ENCODE measurements at regions not wholly inside any gene's neighbourhood (a gene's known extent, or its start where the extent isn't known, plus 50 kb on each side); places are given as distances from the start of the nearest gene placed in this dataset.

DNA sequence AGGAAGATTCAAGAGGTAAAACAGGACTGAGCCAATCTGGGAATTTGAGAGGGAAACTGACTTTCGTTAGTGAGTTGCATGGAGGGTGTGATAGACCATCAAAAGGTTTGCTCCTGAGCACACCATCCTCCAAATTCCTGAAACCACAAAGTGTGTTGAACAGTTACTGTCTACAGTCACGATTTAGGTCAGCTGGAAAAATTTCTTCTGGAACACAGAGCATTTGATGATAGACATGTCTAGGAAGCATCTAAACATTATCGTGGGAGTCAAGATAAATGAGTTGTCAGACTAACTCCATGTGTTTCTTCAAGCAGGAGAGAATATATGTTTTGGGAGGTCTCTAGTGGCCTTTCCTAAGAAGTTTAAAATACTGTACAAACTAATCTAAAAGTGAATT, 449.4 kb upstream of the SLC14A2 start:
- peaks cover 3% of the 10 kb centered on the region; the same call in 1 of the 2 replicates for H3K9me3 ChIP-seq (ENCODE audit: low read length)
- H2AFZ ChIP-seq (ENCODE audit: low read length) = no peak overlapping the region
- no peak for TF ChIP-seq ZNF180 (CRISPR knock-in tag; IDR thresholded peaks at IDR 0.05; ENCODE audit: borderline replicate concordance, low read depth)
- no peak for TF ChIP-seq ZFAT (CRISPR knock-in tag; conservative IDR thresholded peaks at IDR 0.05)
- TF ChIP-seq, protein P1, sequence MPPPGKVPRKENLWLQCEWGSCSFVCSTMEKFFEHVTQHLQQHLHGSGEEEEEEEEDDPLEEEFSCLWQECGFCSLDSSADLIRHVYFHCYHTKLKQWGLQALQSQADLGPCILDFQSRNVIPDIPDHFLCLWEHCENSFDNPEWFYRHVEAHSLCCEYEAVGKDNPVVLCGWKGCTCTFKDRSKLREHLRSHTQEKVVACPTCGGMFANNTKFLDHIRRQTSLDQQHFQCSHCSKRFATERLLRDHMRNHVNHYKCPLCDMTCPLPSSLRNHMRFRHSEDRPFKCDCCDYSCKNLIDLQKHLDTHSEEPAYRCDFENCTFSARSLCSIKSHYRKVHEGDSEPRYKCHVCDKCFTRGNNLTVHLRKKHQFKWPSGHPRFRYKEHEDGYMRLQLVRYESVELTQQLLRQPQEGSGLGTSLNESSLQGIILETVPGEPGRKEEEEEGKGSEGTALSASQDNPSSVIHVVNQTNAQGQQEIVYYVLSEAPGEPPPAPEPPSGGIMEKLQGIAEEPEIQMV (CRISPR knock-in tag; IDR thresholded peaks at IDR 0.05; ENCODE audit: low read depth) = no peak
- TF ChIP-seq KDM4B (CRISPR knock-in tag; IDR thresholded peaks at IDR 0.05) = no peak
- TF ChIP-seq FOXC1 (CRISPR knock-in tag; IDR thresholded peaks at IDR 0.05; ENCODE audit: borderline replicate concordance) = no peak
- TF ChIP-seq, protein P2, sequence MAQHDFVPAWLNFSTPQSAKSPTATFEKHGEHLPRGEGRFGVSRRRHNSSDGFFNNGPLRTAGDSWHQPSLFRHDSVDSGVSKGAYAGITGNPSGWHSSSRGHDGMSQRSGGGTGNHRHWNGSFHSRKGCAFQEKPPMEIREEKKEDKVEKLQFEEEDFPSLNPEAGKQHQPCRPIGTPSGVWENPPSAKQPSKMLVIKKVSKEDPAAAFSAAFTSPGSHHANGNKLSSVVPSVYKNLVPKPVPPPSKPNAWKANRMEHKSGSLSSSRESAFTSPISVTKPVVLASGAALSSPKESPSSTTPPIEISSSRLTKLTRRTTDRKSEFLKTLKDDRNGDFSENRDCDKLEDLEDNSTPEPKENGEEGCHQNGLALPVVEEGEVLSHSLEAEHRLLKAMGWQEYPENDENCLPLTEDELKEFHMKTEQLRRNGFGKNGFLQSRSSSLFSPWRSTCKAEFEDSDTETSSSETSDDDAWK (CRISPR knock-in tag; IDR thresholded peaks at IDR 0.05) = no peak
- TF ChIP-seq, protein P3, sequence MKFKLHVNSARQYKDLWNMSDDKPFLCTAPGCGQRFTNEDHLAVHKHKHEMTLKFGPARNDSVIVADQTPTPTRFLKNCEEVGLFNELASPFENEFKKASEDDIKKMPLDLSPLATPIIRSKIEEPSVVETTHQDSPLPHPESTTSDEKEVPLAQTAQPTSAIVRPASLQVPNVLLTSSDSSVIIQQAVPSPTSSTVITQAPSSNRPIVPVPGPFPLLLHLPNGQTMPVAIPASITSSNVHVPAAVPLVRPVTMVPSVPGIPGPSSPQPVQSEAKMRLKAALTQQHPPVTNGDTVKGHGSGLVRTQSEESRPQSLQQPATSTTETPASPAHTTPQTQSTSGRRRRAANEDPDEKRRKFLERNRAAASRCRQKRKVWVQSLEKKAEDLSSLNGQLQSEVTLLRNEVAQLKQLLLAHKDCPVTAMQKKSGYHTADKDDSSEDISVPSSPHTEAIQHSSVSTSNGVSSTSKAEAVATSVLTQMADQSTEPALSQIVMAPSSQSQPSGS (CRISPR knock-in tag; IDR thresholded peaks at IDR 0.05) = no peak
- TF ChIP-seq ZFY (CRISPR knock-in tag; IDR thresholded peaks at IDR 0.05) = no peak
- TF ChIP-seq, protein P4, sequence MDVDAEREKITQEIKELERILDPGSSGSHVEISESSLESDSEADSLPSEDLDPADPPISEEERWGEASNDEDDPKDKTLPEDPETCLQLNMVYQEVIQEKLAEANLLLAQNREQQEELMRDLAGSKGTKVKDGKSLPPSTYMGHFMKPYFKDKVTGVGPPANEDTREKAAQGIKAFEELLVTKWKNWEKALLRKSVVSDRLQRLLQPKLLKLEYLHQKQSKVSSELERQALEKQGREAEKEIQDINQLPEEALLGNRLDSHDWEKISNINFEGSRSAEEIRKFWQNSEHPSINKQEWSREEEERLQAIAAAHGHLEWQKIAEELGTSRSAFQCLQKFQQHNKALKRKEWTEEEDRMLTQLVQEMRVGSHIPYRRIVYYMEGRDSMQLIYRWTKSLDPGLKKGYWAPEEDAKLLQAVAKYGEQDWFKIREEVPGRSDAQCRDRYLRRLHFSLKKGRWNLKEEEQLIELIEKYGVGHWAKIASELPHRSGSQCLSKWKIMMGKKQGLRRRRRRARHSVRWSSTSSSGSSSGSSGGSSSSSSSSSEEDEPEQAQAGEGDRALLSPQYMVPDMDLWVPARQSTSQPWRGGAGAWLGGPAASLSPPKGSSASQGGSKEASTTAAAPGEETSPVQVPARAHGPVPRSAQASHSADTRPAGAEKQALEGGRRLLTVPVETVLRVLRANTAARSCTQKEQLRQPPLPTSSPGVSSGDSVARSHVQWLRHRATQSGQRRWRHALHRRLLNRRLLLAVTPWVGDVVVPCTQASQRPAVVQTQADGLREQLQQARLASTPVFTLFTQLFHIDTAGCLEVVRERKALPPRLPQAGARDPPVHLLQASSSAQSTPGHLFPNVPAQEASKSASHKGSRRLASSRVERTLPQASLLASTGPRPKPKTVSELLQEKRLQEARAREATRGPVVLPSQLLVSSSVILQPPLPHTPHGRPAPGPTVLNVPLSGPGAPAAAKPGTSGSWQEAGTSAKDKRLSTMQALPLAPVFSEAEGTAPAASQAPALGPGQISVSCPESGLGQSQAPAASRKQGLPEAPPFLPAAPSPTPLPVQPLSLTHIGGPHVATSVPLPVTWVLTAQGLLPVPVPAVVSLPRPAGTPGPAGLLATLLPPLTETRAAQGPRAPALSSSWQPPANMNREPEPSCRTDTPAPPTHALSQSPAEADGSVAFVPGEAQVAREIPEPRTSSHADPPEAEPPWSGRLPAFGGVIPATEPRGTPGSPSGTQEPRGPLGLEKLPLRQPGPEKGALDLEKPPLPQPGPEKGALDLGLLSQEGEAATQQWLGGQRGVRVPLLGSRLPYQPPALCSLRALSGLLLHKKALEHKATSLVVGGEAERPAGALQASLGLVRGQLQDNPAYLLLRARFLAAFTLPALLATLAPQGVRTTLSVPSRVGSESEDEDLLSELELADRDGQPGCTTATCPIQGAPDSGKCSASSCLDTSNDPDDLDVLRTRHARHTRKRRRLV (CRISPR knock-in tag; IDR thresholded peaks at IDR 0.05) = no peak
- no peaks in the 10 kb centered on the region for H3K79me2 ChIP-seq (ENCODE audit: insufficient read depth, low read length)
- no peak overlapping the region for H3K4me3 ChIP-seq (replicated peaks in 1 of 3; ENCODE audit: insufficient read depth in 1 of 3, low read depth in 2 of 3, low read length in 3 of 3)
- H4K20me1 ChIP-seq (ENCODE audit: insufficient read depth, low read length) = no peaks in the 10 kb centered on the region
- no peaks in the 10 kb centered on the region for H3K36me3 ChIP-seq (replicated peaks in 1 of 2; ENCODE audit: control insufficient read depth in 1 of 2, insufficient read depth in 2 of 2, low read length in 2 of 2)
- intact Hi-C loops (cut with micrococcal nuclease; ENCODE audit: unreplicated experiment) (no loop called here), in situ Hi-C loops (cut with HindIII; ENCODE audit: extremely low pct_ligation_motif_present, low pct_unique_long_range_greater_than_20kb) (no loop called here)
- CTCF ChIA-PET (ENCODE audit: low intra/inter-chr PET ratio, low total read pairs) = no interaction called here
- H3K4me2 ChIP-seq (ENCODE audit: low read depth, low read length) = no peak overlapping the region
- H3K9ac ChIP-seq (ENCODE audit: insufficient read depth, low read depth, low read length) = no peak overlapping the region
- 0% methylated on average over 3 of the region's 3 CpGs for WGBS (ENCODE audit: low lambda C conversion rate)
- no peaks in the 10 kb centered on the region for H3K27me3 ChIP-seq (ENCODE audit: control insufficient read depth in 1 of 2, insufficient read depth in 2 of 2, low read length in 2 of 2)
- BruUV-seq (replicated peaks) = no TSS peak
- FAIRE-seq (no peak), ATAC-seq (no peak), DNase-seq (ENCODE audit: low spot score) (no peak)
- POLR2A ChIA-PET = no interaction called here
- no peak overlapping the region for H3K27ac ChIP-seq (ENCODE audit: extremely low read length, insufficient read depth, low read length)
- H3K4me1 ChIP-seq (ENCODE audit: insufficient read depth, low read length) = no peaks in the 10 kb centered on the region
